OCI-LY7 (cell line): ENCODE measurements at regions not wholly inside any gene's neighbourhood (a gene's known extent, or its start where the extent isn't known, plus 50 kb on each side); places are given as distances from the start of the nearest gene placed in this dataset.

Source experiments
- BruUV-seq: library from RNA; stranded (reverse); fragments of 400-500 nt; replicated peaks from 2 replicates; lab custom pipeline; 2021; lab: Mats Ljungman, UMichigan
- CTCF ChIA-PET: fragments of 300-600 bp; sonication (Branson Sonifier 250); formaldehyde crosslinking; loops from one replicate; lab custom pipeline; 2022; ENCODE audit warnings: antibody characterized with exemption; ENCODE audit not compliant: unreplicated experiment; lab: Charles Lee
- POLR2A ChIA-PET: fragments of 300-600 bp; sonication (Branson Sonifier 250); formaldehyde crosslinking; loops from one replicate; lab custom pipeline; 2022; ENCODE audit warnings: antibody characterized with exemption; lab: Charles Lee
- DNase-seq: peaks from one replicate; pipeline ENCODE4 v3.0.0-alpha.2; 2015; ENCODE audit warnings: low spot score
- H2AFZ ChIP-seq: fragments of 200-600 bp; sonication (generic), shearing (Covaris generic); 2 replicates; pipeline ENCODE4 v1.6.1; 2014; ENCODE audit warnings: mild to moderate bottlenecking, antibody characterized with exemption, low read length, moderate library complexity
- H3K27ac ChIP-seq: fragments of 200-600 bp; sonication (generic); 2 replicates; pipeline ENCODE4 v1.5.1; 2014; ENCODE audit warnings: mixed run types, low read depth, mild to moderate bottlenecking, moderate library complexity, low read length, inconsistent platforms; ENCODE audit not compliant: poor library complexity, severe bottlenecking
- H3K36me3 ChIP-seq: fragments of 200-600 bp; sonication (generic); 2 replicates; pipeline ENCODE4 v1.6.1; 2014; ENCODE audit warnings: mild to moderate bottlenecking, antibody characterized with exemption, low read length, moderate library complexity, mixed read lengths; ENCODE audit not compliant: insufficient read depth
- H3K4me1 ChIP-seq: fragments of 200-600 bp; sonication (generic); 2 replicates; pipeline ENCODE4 v1.5.1; 2014; ENCODE audit warnings: mild to moderate bottlenecking, low read length; ENCODE audit not compliant: insufficient read depth, poor library complexity, severe bottlenecking
- H3K4me2 ChIP-seq: fragments of 200-600 bp; sonication (generic); 2 replicates; pipeline ENCODE4 v1.6.1; 2014; ENCODE audit warnings: mild to moderate bottlenecking, low read length
- H3K4me3 ChIP-seq: fragments of 200-600 bp; sonication (generic); 2 replicates; pipeline ENCODE4 v1.5.1; 2014; ENCODE audit warnings: mild to moderate bottlenecking, low read depth, low read length; ENCODE audit not compliant: poor library complexity, severe bottlenecking
- H3K79me2 ChIP-seq: fragments of 200-600 bp; sonication (generic); 2 replicates; pipeline ENCODE4 v1.6.1; 2016; ENCODE audit warnings: low read depth, mild to moderate bottlenecking, low read length, moderate library complexity, mixed read lengths; ENCODE audit not compliant: insufficient read depth
- H3K9me2 ChIP-seq: fragments of 200-600 bp; sonication (generic); 2 replicates; pipeline ENCODE4 v1.6.1; 2016; ENCODE audit warnings: mild to moderate bottlenecking, low read length, mixed read lengths; ENCODE audit not compliant: insufficient read depth
- H3K9me3 ChIP-seq: fragments of 200-600 bp; sonication (generic); 2 replicates; pipeline ENCODE4 v1.6.1; 2014; ENCODE audit warnings: mild to moderate bottlenecking, mixed run types, low read length, mixed read lengths
- H4K20me1 ChIP-seq: fragments of 200-600 bp; sonication (generic); 2 replicates; pipeline ENCODE4 v1.6.1; 2014; ENCODE audit warnings: mild to moderate bottlenecking, antibody characterized with exemption, low read length, moderate library complexity, mixed read lengths; ENCODE audit not compliant: insufficient read depth
- CTCF ChIP-seq: fragments of 200-600 bp; sonication (generic); conservative IDR thresholded peaks from 2 replicates; pipeline ENCODE4 v1.5.1; 2014; ENCODE audit warnings: mild to moderate bottlenecking, antibody characterized with exemption, low read length, moderate library complexity, mixed read lengths
- EZH2phosphoT487 ChIP-seq: fragments of 200-600 bp; sonication (generic); IDR thresholded peaks from 2 replicates; pipeline ENCODE4 v1.6.1; 2018; ENCODE audit warnings: low read depth, borderline replicate concordance, mild to moderate bottlenecking, mixed run types, antibody characterized with exemption, low read length, moderate library complexity, mixed read lengths
- intact Hi-C: fragments of 100-400 bp; cut with micrococcal nuclease; formaldehyde crosslinking; loops from one replicate; pipeline ENCODE4 v1.10.0; 2022; ENCODE audit not compliant: unreplicated experiment

GRCh38 chr6:144811140-144811539, 526.0 kb downstream of the UTRN start:
- POLR2A ChIA-PET: interaction anchor here (0.5 to 1.0 kb wide), 6 partner anchors 42 to 184 kb away, joined by 3 to 4 read pairs (median 3); no protein-coding TSS in a partner anchor
- no peaks in the 10 kb centered on the region for H3K9me3 ChIP-seq
- no peak overlapping the region for H3K27ac ChIP-seq
- no peak for DNase-seq
- no peaks in the 10 kb centered on the region for H4K20me1 ChIP-seq
- intact Hi-C loops: no loop called here
- no peaks in the 10 kb centered on the region for H3K36me3 ChIP-seq
- no TSS peak for BruUV-seq
- H3K9me2 ChIP-seq: no peaks in the 10 kb centered on the region
- no peak overlapping the region for H3K4me2 ChIP-seq
- CTCF ChIA-PET: no interaction called here
- H3K4me1 ChIP-seq: no peaks in the 10 kb centered on the region
- H2AFZ ChIP-seq: no peak overlapping the region
- no peak overlapping the region for H3K4me3 ChIP-seq
- no peaks in the 10 kb centered on the region for H3K79me2 ChIP-seq
- TF ChIP-seq EZH2phosphoT487 (no peak), CTCF (no peak)

DNA sequence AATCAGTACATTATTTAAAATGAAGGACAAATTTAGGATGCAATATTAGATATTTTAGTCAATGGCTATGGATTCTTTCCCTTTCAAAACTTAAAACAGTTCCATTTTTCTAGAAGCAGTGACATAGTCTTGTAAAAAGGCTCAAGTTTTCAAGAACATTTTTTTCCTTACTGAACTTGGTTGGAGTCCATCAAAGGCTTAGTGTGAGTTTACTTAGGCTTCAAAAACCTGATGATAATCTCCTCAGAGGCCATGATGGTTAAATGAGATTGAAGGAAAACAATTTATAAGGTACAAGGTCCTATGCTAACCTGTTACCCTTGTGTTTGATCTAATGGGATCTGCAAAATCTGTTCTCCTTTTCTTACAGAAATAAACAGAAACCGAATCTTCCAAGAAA, 531.8 kb downstream of the UTRN start:
- Histone ChIP-seq H2AFZ (no peak overlapping the region), H3K27ac (no peak overlapping the region), H3K4me1 (no peaks in the 10 kb centered on the region), H3K4me3 (no peak overlapping the region), H3K36me3 (no peaks in the 10 kb centered on the region), H3K9me3 (no peaks in the 10 kb centered on the region), H4K20me1 (no peaks in the 10 kb centered on the region), H3K4me2 (no peak overlapping the region), H3K79me2 (no peaks in the 10 kb centered on the region), H3K9me2 (no peaks in the 10 kb centered on the region)
- ChIA-PET CTCF (no interaction called here), POLR2A (no interaction called here)
- no peak for DNase-seq
- TF ChIP-seq CTCF: no peak
- no peak for TF ChIP-seq EZH2phosphoT487
- intact Hi-C loops: no loop called here
- no TSS peak for BruUV-seq

DNA sequence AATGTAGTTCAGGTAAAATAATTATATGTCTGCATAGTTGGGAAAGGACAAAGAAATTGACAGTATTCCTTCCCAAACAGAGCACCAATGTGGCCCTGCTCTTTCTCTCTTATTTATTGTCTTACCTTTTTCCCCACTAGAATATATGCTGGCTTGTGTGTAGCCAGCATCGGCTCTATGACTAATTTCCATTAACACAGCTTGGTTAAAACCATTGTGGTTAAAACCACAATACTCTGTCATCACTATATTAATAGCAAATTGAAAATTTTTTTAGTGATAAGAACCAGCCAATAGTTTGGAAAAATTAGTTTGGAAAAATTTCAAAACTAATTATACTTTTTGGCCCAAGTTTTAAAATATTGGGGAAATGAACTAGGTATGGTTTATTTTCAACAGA, 535.1 kb downstream of the UTRN start:
- Histone ChIP-seq H3K27ac (no peak overlapping the region), H3K79me2 (no peaks in the 10 kb centered on the region), H3K9me3 (no peaks in the 10 kb centered on the region), H4K20me1 (no peaks in the 10 kb centered on the region), H3K36me3 (no peaks in the 10 kb centered on the region), H2AFZ (no peak overlapping the region), H3K9me2 (no peaks in the 10 kb centered on the region), H3K4me3 (no peak overlapping the region), H3K4me2 (no peak overlapping the region), H3K4me1 (no peaks in the 10 kb centered on the region)
- intact Hi-C loops: no loop called here
- no TSS peak for BruUV-seq
- no peak for TF ChIP-seq CTCF
- TF ChIP-seq EZH2phosphoT487: no peak
- DNase-seq: no peak
- POLR2A ChIA-PET: no interaction called here
- CTCF ChIA-PET: no interaction called here
